DND-41 (cell line): ENCODE measurements at regions not wholly inside any gene's neighbourhood (a gene's known extent, or its start where the extent isn't known, plus 50 kb on each side); places are given as distances from the start of the nearest gene placed in this dataset.

ENCODE experiments used
- EZH2 ChIP-seq: IDR thresholded peaks from 3 replicates; pipeline ENCODE4 v1.6.1; 2012; ENCODE audit warnings: borderline replicate concordance, low read depth, mild to moderate bottlenecking, moderate library complexity, low read length, inconsistent platforms; ENCODE audit not compliant: severe bottlenecking
- TF ChIP-seq, protein P1 (sequence below): IDR thresholded peaks from 2 replicates; pipeline ENCODE4 v1.5.1; 2012; ENCODE audit warnings: borderline replicate concordance, low read length, moderate library complexity, mild to moderate bottlenecking; ENCODE audit not compliant: poor library complexity, severe bottlenecking; ENCODE audit errors: extremely low read depth

DNA sequence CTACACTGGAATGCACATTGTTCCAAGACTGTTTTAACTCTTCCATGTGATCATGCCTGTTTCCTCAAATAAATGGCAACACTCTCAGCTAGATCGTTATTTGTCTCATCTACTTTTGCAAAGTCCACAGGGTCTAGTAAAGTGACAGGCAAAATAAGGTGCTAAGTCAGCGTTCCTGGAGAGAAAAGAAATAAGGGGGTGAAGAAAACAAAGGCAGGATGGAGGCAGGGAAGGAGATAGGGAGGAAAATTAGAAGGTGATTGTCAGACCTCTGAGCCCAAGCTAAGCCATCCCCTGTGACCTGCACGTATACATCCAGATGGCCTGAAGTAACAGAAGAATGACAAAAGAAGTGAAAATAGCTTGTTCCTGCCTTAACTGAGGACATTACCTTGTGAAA is 132.1 kb downstream of the RAB38 start:
- no peak for TF ChIP-seq EZH2
- TF ChIP-seq, protein P1, sequence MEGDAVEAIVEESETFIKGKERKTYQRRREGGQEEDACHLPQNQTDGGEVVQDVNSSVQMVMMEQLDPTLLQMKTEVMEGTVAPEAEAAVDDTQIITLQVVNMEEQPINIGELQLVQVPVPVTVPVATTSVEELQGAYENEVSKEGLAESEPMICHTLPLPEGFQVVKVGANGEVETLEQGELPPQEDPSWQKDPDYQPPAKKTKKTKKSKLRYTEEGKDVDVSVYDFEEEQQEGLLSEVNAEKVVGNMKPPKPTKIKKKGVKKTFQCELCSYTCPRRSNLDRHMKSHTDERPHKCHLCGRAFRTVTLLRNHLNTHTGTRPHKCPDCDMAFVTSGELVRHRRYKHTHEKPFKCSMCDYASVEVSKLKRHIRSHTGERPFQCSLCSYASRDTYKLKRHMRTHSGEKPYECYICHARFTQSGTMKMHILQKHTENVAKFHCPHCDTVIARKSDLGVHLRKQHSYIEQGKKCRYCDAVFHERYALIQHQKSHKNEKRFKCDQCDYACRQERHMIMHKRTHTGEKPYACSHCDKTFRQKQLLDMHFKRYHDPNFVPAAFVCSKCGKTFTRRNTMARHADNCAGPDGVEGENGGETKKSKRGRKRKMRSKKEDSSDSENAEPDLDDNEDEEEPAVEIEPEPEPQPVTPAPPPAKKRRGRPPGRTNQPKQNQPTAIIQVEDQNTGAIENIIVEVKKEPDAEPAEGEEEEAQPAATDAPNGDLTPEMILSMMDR = no peak
